Panc1 (cell line): ENCODE measurements at regions not wholly inside any gene's neighbourhood (a gene's known extent, or its start where the extent isn't known, plus 50 kb on each side); places are given as distances from the start of the nearest gene placed in this dataset.

Source experiments
- ATAC-seq: fragments of 200-7000 bp; cut with Tn5 transposase; 2 replicates; pipeline ENCODE4 v1.9.1; 2020; ENCODE audit warnings: mild to moderate bottlenecking, moderate library complexity
- BruUV-seq: library from RNA; stranded (reverse); fragments of 400-500 nt; replicated peaks from 2 replicates; lab custom pipeline; 2021; lab: Mats Ljungman, UMichigan
- CTCF ChIA-PET: fragments of 300-600 bp; sonication (Branson Sonifier 250); formaldehyde crosslinking; loops from one replicate; lab custom pipeline; 2022; ENCODE audit warnings: antibody characterized with exemption; lab: Charles Lee
- POLR2A ChIA-PET: fragments of 300-600 bp; sonication (Branson Sonifier 250); formaldehyde crosslinking; loops from one replicate; lab custom pipeline; 2022; ENCODE audit warnings: antibody characterized with exemption; lab: Charles Lee
- DNase-seq: peaks from one replicate; pipeline ENCODE4 v3.0.0-alpha.2; 2010; ENCODE audit warnings: low read depth, low spot score
- H3K27ac ChIP-seq: 2 replicates; pipeline ENCODE4 v1.5.1; 2011; ENCODE audit warnings: mild to moderate bottlenecking, low read length, inconsistent platforms
- H3K27me3 ChIP-seq: fragments of 200-500 bp; sonication (Bioruptor generic); 2 replicates; pipeline ENCODE4 v1.6.0; 2014; ENCODE audit warnings: low read length, inconsistent platforms; ENCODE audit not compliant: control insufficient read depth, insufficient read depth
- H3K36me3 ChIP-seq: fragments of 200-500 bp; sonication (Bioruptor generic); 2 replicates; pipeline ENCODE4 v1.5.1; 2014; ENCODE audit warnings: inconsistent platforms, mild to moderate bottlenecking, low read length, moderate library complexity; ENCODE audit not compliant: control insufficient read depth, insufficient read depth
- H3K4me1 ChIP-seq: 2 replicates; pipeline ENCODE4 v1.5.1; 2011; ENCODE audit warnings: inconsistent platforms, mild to moderate bottlenecking, low read length, moderate library complexity; ENCODE audit not compliant: control insufficient read depth, insufficient read depth
- H3K4me3 ChIP-seq, 2 experiments: 2 replicates each; pipeline ENCODE4 v1.5.1; 2011 to 2012; ENCODE audit warnings: low read depth in 2 of 2, low read length in 2 of 2, mild to moderate bottlenecking in 2 of 2, inconsistent platforms in 1 of 2, moderate library complexity in 1 of 2
- H3K9me3 ChIP-seq: fragments of 200-500 bp; sonication (Bioruptor generic); 2 replicates; pipeline ENCODE4 v1.5.1; 2014; ENCODE audit warnings: low read depth, mild to moderate bottlenecking, inconsistent platforms, low read length, moderate library complexity; ENCODE audit not compliant: control insufficient read depth, insufficient read depth
- POLR2AphosphoS5 ChIP-seq: IDR thresholded peaks from 2 replicates; pipeline ENCODE4 v1.6.1; 2012; ENCODE audit warnings: mild to moderate bottlenecking, low read depth, low read length, moderate library complexity
- SIN3A ChIP-seq: IDR thresholded peaks from 2 replicates; pipeline ENCODE4 v1.6.1; 2012; ENCODE audit warnings: low read depth, mild to moderate bottlenecking, low read length, moderate library complexity, borderline replicate concordance; ENCODE audit not compliant: insufficient read depth
- TCF7L2 ChIP-seq: IDR thresholded peaks from 2 replicates; pipeline ENCODE4 v1.6.1; 2011; ENCODE audit warnings: mild to moderate bottlenecking, low read depth, low read length, inconsistent platforms
- in situ Hi-C: cut with HindIII; loops from 2 replicates; pipeline ENCODE4 v1.10.0; 2016; ENCODE audit warnings: low sequenced_read_pairs, low pct_unique_long_range_greater_than_20kb
- intact Hi-C: fragments of 100-400 bp; cut with micrococcal nuclease; formaldehyde crosslinking; loops from one replicate; pipeline ENCODE4 v1.10.0; 2022; ENCODE audit not compliant: unreplicated experiment
- TF ChIP-seq, protein P1 (sequence below): fragments of 450-650 bp; IDR thresholded peaks from 2 replicates; pipeline ENCODE4 v1.5.1; 2017; ENCODE audit warnings: mild to moderate bottlenecking
- TF ChIP-seq, protein P2 (sequence below), 2 experiments: IDR thresholded peaks; 2 replicates each; pipeline ENCODE4 v1.6.1; 2011 to 2012; ENCODE audit warnings: low read depth in 2 of 2, control low read depth in 1 of 2, low read length in 1 of 2, mild to moderate bottlenecking in 1 of 2, moderate library complexity in 1 of 2; ENCODE audit not compliant: insufficient read depth in 1 of 2

DNA sequence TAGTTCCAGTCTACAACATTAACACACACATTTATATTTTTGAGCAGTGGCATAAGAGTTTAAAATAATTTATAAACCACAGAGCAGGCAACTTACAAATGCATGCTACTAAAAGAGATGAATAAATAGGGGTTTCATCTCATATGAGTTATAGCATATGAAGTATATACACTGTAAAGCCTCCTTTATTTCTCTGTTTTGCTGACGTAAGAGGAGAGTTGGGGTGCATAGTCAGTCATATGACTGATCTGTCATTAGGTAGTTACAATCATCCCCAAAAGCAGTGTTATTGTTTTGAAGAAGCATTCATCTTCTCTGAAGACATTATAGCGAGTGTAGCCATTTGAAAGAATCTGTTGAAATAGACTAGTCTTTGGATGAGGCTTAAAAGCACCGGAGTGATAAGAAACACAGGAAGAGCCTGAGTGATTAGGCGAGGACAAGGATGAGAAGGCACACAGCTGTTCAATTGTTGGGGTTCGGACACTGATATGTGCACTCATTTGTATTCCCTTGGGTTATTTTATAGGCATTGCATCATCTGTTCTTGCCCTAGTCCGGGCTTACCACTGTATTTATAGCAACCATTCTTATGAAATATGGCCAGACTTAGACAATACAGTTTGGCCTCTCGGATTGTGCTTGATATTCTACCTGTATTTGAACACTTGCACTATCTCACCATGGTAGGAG, 325.7 kb downstream of the SAMD5 start:
- CTCF ChIA-PET, result interaction anchor here (0.6 kb wide), 1 partner anchor 36 kb away, joined by 5 read pairs; no protein-coding TSS in a partner anchor
- POLR2A ChIA-PET, result no interaction called here
- H3K9me3 ChIP-seq, result no peaks in the 10 kb centered on the region
- intact Hi-C loops (no loop called here), in situ Hi-C loops (no loop called here)
- no peak for ATAC-seq
- no peaks in the 10 kb centered on the region for H3K27me3 ChIP-seq
- H3K4me3 ChIP-seq, result no peak overlapping the region
- H3K27ac ChIP-seq, result no peak overlapping the region
- no peak for DNase-seq
- BruUV-seq, result no TSS peak
- H3K36me3 ChIP-seq, result no peaks in the 10 kb centered on the region
- TF ChIP-seq, protein P1, sequence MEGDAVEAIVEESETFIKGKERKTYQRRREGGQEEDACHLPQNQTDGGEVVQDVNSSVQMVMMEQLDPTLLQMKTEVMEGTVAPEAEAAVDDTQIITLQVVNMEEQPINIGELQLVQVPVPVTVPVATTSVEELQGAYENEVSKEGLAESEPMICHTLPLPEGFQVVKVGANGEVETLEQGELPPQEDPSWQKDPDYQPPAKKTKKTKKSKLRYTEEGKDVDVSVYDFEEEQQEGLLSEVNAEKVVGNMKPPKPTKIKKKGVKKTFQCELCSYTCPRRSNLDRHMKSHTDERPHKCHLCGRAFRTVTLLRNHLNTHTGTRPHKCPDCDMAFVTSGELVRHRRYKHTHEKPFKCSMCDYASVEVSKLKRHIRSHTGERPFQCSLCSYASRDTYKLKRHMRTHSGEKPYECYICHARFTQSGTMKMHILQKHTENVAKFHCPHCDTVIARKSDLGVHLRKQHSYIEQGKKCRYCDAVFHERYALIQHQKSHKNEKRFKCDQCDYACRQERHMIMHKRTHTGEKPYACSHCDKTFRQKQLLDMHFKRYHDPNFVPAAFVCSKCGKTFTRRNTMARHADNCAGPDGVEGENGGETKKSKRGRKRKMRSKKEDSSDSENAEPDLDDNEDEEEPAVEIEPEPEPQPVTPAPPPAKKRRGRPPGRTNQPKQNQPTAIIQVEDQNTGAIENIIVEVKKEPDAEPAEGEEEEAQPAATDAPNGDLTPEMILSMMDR, result no peak
- TF ChIP-seq TCF7L2, result no peak
- TF ChIP-seq, protein P2, sequence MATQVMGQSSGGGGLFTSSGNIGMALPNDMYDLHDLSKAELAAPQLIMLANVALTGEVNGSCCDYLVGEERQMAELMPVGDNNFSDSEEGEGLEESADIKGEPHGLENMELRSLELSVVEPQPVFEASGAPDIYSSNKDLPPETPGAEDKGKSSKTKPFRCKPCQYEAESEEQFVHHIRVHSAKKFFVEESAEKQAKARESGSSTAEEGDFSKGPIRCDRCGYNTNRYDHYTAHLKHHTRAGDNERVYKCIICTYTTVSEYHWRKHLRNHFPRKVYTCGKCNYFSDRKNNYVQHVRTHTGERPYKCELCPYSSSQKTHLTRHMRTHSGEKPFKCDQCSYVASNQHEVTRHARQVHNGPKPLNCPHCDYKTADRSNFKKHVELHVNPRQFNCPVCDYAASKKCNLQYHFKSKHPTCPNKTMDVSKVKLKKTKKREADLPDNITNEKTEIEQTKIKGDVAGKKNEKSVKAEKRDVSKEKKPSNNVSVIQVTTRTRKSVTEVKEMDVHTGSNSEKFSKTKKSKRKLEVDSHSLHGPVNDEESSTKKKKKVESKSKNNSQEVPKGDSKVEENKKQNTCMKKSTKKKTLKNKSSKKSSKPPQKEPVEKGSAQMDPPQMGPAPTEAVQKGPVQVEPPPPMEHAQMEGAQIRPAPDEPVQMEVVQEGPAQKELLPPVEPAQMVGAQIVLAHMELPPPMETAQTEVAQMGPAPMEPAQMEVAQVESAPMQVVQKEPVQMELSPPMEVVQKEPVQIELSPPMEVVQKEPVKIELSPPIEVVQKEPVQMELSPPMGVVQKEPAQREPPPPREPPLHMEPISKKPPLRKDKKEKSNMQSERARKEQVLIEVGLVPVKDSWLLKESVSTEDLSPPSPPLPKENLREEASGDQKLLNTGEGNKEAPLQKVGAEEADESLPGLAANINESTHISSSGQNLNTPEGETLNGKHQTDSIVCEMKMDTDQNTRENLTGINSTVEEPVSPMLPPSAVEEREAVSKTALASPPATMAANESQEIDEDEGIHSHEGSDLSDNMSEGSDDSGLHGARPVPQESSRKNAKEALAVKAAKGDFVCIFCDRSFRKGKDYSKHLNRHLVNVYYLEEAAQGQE (IDR thresholded peaks at IDR 0.05; ENCODE audit: insufficient read depth in 1 of 2, low read depth in 2 of 2, low read length in 1 of 2), result no peak
- no peaks in the 10 kb centered on the region for H3K4me1 ChIP-seq

DNA sequence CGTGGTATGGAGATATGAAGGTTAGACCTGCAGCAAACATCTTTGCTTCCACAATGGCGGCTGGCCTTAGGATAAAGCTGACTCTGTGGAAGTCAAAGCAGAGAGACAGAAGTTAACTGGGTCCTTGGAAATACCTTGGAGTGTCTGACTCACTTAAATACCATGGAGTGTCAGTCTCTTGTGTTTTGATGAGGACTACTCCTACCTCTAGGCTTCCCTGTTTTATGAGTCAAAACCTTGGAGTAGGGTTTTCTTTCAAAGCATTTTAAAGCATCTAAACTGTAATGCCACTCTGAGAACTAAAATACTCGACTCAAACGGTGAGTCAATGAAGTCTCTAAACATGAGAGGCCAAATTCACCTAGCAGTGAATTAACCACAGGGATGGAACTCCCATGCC, 329.1 kb downstream of the SAMD5 start:
- Histone ChIP-seq H3K4me3 (no peak overlapping the region), H3K9me3 (no peaks in the 10 kb centered on the region), H3K4me1 (no peaks in the 10 kb centered on the region), H3K36me3 (no peaks in the 10 kb centered on the region), H3K27ac (no peak overlapping the region), H3K27me3 (no peaks in the 10 kb centered on the region)
- in situ Hi-C loops, result no loop called here
- TF ChIP-seq POLR2AphosphoS5, result no peak
- TF ChIP-seq TCF7L2, result no peak
- TF ChIP-seq, protein P1, result no peak
- TF ChIP-seq, protein P2 (IDR thresholded peaks at IDR 0.05; ENCODE audit: insufficient read depth in 1 of 2, low read depth in 2 of 2, low read length in 1 of 2), result no peak
- no peak for TF ChIP-seq SIN3A
- CTCF ChIA-PET, result no interaction called here
- no peak for DNase-seq
- POLR2A ChIA-PET, result no interaction called here
- no TSS peak for BruUV-seq
- no peak for ATAC-seq
- intact Hi-C loops, result no loop called here
